GM21619 (cell line): ENCODE measurements at regions not wholly inside any gene's neighbourhood (a gene's known extent, or its start where the extent isn't known, plus 50 kb on each side); places are given as distances from the start of the nearest gene placed in this dataset.

ENCODE experiments used
- ATAC-seq: cut with Tn5 transposase; IDR thresholded peaks from one replicate; pipeline ENCODE4 v1.9.1; 2021; ENCODE audit not compliant: unreplicated experiment

DNA sequence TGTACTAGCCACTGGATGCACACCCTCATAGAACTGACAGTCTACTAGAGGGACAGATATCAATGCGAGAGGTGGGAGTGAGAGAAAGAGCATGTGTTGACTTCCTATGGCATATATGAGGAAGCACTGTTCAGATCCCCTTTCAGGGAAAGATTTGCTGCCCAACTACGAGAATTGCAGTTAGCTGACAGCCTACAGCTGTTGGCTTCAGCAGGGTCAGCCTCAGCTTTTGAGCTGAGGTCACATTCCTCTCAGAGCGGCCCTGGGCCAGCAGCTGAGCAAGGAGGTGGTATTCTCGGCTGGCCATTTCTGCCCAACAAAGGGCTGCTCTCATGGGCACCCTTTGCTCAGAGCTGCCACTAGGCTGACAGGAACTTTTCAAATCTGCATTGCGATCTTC, 580.2 kb downstream of the MID1IP1 start:
- ATAC-seq: no peak

DNA sequence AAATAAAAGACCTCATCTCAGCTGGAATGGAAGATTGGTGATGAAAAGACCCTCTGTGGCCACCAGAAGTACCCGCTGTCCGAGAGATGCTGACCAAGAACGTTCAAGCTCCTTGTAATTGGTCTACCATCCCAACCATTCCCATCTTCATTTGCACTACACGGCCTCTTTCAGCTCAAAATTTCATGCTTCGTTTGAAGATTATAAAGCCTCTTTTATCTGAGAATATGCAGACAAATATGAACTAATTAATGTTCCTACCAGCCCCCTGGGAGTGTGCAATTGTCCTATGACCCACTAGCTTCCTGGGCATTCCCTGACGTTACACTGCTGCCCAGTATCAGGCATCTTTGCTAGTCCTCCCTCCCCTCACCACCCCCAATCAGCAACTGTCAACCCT, 583.7 kb downstream of the MID1IP1 start:
- ATAC-seq: no peak

DNA sequence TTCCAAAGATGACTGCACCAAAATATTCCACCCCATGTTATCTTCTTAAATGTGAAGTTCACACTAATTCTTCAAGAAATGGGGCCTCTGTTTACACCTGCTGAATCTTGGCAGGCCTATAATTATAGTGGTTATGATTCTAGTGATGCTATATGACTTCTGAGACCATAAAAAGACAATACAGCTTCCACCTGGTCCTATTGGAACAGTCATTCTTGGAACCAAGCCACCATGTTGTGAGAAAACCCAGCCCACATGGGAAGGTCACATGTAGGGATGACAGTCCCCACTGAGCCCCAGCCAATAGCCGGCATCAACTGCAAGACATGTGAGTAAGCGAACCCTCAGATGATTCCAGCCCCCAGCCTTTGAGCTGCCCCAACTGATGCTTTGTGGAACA, 587.5 kb downstream of the MID1IP1 start:
- ATAC-seq: no peak

DNA sequence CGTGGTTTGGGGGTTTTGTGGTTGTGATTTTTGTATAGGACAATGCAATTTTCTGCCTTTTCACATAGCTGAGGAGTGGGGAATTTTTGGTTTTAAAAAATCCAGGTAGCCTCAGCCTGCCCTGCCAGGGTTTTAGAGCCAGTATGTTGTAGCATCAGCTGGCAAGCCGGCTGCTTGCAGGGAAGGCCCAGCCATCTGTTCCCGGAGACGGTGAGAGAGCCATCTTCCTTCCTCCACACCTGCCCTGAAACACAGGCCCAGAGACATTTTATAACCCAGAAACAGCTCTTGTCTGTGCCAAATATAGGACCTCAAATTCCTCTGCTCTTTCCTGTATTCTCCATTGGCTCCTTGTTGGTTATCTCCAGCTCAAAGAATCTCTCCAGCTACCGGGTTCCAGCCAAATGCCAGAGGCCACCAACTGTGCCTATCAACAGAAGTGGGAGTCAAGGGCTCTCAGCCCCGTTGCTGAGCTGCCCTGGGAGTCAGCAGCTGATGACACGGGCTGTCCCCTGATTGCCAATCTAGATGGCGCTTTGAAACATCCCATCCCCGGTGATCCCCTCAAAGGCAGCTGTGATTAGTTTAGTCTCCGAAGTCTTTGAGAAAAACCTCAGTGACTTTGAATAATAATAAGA, 595.2 kb downstream of the MID1IP1 start:
- no peak for ATAC-seq

DNA sequence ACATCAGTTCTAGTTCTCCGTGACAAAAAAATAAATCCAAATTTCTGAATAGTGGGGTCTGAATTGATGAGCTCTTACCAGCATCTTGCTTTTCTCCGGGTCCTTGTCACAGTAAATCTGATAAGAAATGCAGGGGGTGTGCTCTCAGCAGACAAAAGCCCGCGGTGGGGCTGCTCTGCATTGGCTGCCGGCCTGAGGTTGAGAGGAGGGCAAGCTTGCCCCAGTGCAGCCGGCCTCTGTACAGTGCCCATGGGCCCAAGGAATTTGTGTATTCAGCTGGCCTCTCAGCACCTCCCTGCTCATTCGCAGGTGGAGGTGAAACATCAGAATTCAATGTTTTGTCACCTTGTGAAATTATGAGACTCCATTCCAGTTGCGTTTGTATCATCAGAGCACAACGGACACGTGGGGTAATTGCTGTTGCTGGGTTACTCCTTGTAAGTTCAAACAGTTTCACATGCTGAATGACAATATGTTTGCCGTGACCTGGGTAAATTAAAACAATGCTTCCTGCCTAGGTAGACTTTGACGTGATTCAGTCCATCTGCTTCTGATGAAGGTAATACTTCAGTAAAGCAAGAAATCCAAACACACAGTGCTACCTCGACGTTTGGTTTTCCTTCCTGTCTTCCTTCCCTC, 596.4 kb downstream of the MID1IP1 start:
- no peak for ATAC-seq

DNA sequence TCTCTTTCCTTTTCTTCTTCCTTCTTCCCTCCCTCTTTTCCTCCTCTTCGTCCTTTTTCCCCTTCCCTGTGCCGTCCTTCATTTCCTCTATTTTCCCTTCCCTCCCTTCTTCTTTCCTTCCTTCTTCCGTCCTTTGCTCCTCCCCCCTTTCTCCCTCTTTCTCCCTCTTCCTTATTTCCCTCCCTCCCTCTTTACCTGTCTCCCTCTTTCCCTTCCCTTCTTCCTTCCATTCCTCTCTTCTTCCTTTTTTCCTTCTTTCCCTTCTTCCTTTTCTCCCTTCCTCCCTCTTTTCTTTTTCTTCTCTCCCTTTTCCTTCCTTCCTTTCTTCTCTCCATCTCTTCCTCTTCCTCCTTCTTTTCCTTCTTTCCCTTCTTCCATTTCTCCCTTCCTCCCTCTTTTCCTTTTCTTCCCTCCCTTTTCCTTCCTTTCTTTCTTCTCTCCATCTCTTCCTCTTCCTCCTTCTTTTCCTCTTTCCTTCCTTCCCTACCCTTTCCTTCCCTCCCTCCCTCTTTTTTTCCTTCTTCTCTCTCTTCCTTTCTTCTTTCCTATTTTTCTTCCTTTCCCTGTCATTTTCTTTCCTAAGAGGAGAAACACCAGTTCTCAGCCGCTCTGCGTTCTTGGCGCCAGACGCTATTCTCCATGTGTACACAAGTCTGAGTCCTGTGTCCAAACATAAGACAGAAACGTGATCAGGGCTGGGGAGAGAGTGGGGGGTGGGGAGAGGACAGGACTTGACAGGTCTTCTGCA, 597.1 kb downstream of the MID1IP1 start:
- no peak for ATAC-seq

DNA sequence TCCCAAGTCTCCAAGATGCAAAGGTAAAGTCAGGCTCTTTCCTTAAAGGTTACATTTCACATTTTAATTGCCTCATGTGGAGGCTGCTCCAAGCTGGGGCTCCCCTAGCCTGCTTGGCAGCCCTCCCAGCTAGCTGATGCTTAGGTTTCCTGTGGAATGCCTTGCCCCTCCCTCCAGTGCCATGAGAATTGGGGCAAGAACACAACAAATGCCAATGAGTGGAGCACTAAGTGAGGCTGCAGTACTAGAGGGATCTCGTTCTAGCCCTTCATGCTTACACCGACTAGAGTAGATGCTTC, 597.7 kb downstream of the MID1IP1 start:
- no peak for ATAC-seq

DNA sequence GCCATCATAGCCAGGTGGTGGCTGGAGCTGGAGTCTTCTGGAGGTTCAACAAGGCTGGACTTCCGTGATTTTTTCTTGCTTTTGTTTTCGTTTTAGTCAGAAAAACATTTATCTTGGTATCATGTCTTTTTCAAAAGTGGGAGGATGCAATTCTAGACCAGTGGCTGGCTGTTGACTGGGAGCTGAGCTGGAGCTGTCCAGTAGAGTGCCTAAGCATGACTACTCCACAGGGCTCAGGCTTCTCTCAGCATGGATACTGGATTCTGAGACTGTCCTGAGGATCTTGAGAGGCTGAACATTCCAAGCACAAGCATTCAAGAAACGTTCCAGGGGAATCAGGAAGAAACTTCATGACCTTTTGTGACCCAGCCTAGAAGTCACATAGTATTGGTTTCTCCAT, 598.1 kb downstream of the MID1IP1 start:
- no peak for ATAC-seq

DNA sequence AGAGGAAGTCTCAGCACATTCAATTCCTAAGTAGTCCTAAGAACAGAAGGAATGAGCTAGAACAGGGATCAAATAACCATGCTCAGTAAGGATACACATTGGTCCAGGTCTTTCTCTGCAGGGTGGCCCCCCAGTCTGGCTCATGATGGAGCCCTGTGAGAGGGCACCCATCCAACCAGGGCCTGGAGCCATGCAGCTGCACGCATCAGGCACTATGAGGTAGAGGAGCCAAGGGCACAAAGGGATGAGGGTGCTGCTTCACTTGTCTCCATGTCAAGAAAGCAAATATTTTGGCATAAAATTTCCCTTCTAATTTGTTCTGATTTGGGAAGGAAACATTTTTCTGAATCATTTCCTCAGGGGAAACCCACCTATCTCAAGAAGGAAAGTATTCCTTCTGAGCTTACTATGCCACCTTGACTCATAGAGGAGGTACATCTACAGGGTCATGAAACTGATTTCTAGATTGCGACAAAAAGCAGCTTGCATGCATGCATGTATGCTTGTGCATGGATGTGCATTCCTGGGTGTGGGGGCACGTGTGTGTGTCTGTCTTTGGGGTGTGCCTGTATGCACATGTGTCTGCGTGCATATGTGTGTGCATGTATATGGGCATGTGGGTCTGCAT, 600.3 kb downstream of the MID1IP1 start:
- no peak for ATAC-seq

DNA sequence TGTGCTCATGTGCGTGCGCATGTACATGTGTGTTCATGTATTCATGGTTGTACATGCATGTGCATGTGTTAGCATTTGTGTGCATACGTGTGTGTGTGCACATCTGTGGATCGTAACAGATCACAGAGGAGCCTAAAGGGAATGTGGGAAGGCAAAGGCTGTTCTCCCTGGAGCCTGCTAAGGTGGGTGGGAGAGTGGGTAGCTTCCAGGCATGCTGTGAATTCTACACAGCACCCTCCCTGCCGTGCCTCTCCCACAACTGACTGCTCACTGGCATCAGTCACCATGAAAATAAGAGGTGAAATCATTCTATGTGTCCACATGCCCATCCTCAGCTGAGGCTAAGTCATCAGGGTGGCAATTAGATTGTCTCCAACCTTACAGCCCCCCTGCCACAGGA, 600.9 kb downstream of the MID1IP1 start:
- ATAC-seq: no peak

DNA sequence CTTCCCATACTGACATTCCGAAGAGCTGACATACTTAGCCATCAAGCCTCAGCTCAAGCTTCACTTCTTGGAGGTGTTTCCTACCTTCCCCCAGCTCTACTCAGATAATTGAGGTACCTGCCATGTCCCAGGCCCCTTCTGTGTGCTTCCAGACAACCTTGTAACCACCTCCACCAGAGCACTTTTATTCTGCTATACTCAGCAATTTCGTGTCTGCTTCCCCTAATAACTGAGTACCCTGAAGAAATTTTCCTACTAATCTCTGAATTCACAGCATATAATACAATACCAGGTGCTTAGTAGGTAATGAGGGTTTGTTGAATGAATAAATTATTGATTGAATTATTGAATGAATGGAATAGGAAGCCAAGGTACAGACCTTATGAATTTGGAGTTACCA, 605.5 kb downstream of the MID1IP1 start:
- ATAC-seq: no peak

DNA sequence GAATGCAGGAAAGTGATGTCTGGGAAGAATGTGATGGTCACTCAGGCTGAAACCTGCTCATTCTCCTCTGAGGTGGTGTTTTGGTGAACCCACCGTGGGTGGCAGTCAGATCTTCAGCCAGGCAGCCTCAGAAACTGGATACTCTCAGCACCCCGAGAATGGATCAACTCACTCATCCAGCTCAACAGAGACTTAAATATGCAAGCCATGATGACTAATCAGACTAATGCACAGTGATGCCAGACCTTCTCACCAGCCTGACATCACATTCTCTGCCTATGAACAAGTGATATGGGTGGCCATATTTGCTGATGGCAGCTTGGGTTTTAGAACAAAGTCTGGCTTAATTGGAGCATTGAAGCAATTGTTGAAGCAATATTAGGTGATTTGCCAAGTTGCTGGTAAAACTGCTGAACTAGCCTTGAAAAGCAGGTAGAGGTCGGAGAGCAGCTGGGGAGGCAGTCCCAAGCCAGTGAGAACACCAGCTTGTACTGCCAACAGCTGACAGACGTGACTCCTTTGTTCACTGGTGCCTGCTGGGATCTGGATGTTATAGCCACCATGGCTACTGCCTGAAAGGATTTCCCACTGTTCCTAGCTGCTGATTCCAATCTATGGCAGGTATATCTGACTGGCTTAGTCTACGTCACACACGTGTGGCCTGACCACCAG, 608.1 kb downstream of the MID1IP1 start:
- ATAC-seq: no peak

DNA sequence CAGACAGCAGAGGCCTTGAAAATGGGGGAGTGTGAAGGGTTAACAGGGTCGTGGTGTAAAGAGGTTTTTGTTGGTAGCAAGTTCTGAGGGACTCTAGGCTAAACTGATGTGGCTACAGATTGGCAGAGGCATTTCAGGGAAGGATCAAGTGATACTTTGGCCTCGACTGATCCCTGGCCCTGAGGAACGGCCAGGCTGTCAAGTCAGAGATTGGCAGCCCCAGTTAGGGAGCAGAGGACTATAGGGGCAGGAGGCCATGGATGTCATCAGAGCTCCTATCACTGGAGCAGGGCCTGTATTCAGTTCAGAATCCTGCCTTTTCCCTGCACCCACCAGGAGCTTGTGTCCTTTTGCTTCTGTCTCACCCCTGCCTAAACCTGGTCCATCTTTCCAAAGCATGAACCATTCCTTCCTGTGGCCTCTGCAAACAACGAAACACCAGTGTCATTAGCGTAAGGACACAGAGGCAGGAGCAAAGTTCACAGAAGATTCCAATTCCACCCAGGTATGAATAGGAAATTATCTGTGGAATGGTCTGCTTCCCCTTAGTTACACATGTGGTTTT, 613.1 kb downstream of the MID1IP1 start:
- no peak for ATAC-seq

DNA sequence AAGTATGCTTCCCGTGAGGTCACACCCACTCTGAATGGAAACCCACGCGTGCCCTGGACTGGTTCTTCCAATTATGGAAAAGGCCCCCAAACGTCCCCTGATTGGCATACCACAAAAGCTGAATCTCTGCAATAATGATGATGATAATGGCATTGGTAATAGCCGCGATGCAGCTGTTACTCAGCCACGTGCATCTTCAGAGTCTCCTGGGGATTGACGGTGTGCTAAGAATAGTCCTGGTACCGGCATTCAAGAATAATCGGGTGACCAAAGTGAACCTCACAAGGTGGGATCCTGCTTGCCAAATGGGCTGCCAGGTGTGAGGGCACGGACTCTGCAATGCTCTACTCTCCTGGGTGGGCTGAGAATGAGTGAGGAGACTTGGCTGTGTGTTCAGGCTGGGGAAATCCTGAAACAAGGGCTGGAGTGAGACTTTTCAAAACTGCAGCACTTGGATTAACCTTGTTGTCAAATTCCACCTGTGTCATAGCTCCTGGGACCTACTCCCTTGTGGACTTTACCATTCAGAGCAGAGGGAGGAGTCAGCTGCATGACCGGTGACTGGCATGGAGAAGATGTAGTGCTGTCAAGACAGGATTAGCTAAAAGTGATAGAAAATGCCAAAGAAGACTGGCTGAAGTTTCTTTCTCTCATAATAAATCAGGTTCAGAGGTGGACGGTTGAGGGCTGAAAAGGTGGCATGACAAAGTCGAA, 615.4 kb downstream of the MID1IP1 start:
- ATAC-seq: no peak

DNA sequence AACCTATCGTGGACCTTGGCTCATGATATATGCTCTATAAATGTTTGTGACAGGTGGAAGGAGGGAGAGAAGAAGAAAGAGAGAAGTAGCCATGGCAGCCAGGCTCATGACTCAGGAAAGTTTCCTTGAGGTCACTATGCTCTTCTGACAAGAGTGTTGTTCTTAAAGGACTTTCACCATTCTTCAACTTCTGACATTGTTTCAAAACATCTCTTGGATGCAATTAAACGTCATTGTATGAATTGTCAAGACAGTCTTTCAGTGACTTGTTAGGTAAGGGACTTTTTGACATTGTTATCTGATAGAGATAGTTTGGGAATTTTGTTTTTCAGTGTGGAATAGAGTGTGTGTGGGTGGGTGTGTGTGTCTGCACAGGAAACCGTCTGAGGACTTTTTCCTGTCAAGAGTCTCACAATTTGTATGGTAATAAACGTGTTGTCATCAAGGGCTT, 617.0 kb downstream of the MID1IP1 start:
- ATAC-seq: no peak

DNA sequence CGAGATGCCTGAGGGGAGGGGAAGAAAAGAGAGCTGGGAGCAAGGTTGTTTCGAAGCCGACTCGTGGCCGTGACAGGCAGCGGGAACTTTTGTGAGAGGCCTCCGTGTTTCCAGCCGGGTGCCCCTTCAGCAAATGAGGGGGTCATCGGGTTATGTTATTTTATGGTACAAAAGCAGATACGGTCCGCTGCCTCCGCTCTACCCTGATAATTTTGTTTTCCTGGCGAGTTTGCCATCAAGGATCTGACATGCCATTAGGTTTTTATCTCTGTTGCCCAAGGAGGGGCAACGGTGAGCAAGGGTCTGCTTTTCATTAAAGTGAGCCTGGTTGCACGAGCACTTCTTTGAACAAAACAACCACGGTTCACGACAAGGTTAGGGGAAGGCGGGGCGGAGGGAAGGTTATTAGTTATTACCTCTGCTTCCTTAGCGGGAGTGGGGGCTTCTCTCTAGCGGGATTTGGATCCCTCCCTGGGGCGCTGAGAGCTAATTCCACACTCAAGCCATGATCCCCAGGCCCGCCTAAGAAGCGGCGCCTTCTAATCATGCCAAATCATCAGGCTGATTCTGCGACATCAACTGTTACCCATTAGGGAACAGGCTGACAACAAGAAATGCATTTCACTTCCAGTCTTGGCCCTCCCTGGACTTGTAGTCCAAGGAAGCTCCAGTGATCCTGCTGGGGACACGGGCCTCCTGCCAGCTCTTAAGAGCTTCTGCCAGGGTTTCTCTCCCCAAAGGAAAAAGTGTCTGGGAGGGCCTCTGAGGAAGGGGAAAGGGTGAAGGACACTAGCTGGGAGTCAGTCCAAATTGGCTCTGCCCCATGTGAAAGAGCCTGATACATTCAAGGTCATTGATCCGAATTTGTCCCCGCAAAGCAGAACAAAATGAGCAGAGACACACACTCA, 617.7 kb downstream of the MID1IP1 start:
- ATAC-seq: no peak

DNA sequence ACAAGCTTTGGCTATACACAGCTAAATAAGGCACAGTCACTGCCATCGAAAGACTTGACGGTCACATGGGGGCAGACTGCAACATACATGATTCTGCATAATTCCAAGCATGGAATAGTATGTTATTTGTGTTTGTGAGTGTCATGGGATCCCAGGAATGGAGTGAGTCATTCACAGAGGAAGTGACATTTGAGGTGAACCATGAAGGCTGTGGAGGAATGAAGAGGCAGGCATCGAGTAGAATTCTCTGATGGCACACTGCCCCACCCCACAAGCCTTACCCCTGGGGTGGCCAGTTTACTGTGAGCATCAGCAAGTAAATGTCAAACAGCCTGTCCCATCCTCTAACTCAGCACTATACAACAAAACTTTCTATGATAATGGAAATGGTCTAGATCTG, 619.7 kb downstream of the MID1IP1 start:
- ATAC-seq: no peak

DNA sequence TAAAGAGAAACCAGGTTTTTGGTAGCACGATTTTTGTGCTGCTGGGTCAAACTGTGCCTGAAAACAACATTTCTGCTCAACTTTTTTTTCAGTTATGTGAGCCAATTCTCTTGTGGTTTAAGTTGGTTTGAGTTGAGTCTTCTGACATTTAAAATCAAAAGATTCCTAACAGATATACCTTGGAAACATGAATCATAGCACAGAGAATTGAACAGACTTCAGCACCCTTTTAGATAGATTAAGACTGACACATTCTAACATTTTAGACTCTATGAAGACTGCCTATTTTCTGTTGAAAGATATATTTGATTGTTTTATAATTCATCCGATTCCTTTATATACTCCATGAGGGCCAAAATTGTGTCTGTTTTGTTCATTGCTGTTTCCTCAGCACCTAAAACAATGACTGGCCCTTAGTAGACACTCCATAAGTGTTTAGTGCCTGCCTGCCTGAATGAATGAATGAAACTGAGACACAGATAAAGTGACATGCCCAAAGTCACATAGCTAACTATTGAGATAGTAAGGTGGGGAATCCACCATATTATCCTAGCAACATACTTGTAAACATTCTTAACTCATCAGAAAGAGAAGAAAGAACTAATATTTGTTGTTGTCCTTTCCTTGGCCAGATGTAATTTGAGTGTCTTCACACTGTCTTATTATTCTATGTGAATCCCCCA, 624.0 kb downstream of the MID1IP1 start:
- no peak for ATAC-seq

DNA sequence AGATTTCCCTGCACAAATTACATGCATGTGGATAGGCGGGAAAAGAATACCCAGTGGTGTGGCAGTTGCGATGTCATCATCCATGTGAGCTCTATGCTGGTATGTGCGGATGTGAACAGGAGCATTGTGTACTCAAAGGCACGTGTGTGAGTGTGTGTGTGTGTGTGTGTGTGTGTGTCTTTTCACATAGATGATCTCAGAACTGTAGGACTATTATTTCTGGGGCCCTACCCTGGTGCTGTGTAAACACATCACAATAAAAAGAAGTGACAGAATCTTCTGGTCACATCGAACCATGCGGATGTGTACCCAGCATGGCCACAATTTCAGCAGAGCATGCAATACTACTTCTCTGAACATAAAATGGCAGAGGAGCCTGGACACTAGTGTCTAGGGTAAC, 624.8 kb downstream of the MID1IP1 start:
- no peak for ATAC-seq
